ENCODE measurements at regions not wholly inside any gene's neighbourhood (a gene's known extent, or its start where the extent isn't known, plus 50 kb on each side); places are given as distances from the start of the nearest gene placed in this dataset.
A peak's percentile ranks its signal among the peaks of the same experiment; 100 is the strongest.

GRCh38 chr4:59920416-59920815 is 1279.7 kb upstream of the ADGRL3 start:
- Mint-ChIP-seq H3K36me3 (no peaks in the 10 kb centered on the region), H3K27ac (no peak overlapping the region), H3K27me3 (no peaks in the 10 kb centered on the region), H3K4me3 (no peak overlapping the region), H3K9me3 (no peaks in the 10 kb centered on the region), H3K4me1 (ENCODE audit: unreplicated experiment) (peaks cover 5% of the 10 kb centered on the region)
- TF ChIP-seq CTCF (conservative IDR thresholded peaks at IDR 0.05), result peak; percentile 20
- DNase-seq (ENCODE audit: extremely low spot score, unreplicated experiment), result no peak

- Mint-ChIP-seq H3K4me1 (ENCODE audit: unreplicated experiment) (peaks cover 2% of the 10 kb centered on the region), H3K27ac (no peak overlapping the region), H3K9me3 (no peaks in the 10 kb centered on the region), H3K36me3 (no peaks in the 10 kb centered on the region), H3K4me3 (no peak overlapping the region), H3K27me3 (no peaks in the 10 kb centered on the region)
- DNase-seq (ENCODE audit: extremely low spot score, unreplicated experiment), result no peak
- no peak for TF ChIP-seq CTCF (conservative IDR thresholded peaks at IDR 0.05)
Measured at GRCh38 chr4:59925290-59925689, 1274.8 kb upstream of the ADGRL3 start.

- TF ChIP-seq CTCF (conservative IDR thresholded peaks at IDR 0.05), result no peak
- Mint-ChIP-seq H3K4me3 (no peak overlapping the region), H3K27me3 (no peaks in the 10 kb centered on the region), H3K36me3 (no peaks in the 10 kb centered on the region), H3K27ac (no peak overlapping the region), H3K4me1 (ENCODE audit: unreplicated experiment) (no peaks in the 10 kb centered on the region), H3K9me3 (peaks cover 1% of the 10 kb centered on the region)
- DNase-seq (ENCODE audit: extremely low spot score, unreplicated experiment), result no peak
Measured at GRCh38 chr4:59936566-59936965, 1263.6 kb upstream of the ADGRL3 start.

- Mint-ChIP-seq H3K27me3 (no peaks in the 10 kb centered on the region), H3K9me3 (peaks cover 6% of the 10 kb centered on the region), H3K36me3 (no peaks in the 10 kb centered on the region), H3K27ac (no peak overlapping the region), H3K4me3 (no peak overlapping the region), H3K4me1 (ENCODE audit: unreplicated experiment) (no peaks in the 10 kb centered on the region)
- no peak for TF ChIP-seq CTCF (conservative IDR thresholded peaks at IDR 0.05)
- no peak for DNase-seq (ENCODE audit: extremely low spot score, unreplicated experiment)
Measured at GRCh38 chr4:59938166-59938565, 1262.0 kb upstream of the ADGRL3 start.

GRCh38 chr4:59945277-59945676 is 1254.8 kb upstream of the ADGRL3 start:
- no peaks in the 10 kb centered on the region for H3K27me3 Mint-ChIP-seq
- no peaks in the 10 kb centered on the region for H3K36me3 Mint-ChIP-seq
- no peaks in the 10 kb centered on the region for H3K4me1 Mint-ChIP-seq (ENCODE audit: unreplicated experiment)
- no peak overlapping the region for H3K4me3 Mint-ChIP-seq
- no peak for DNase-seq (ENCODE audit: extremely low spot score, unreplicated experiment)
- TF ChIP-seq CTCF (conservative IDR thresholded peaks at IDR 0.05), result no peak
- H3K27ac Mint-ChIP-seq, result no peak overlapping the region
- peaks cover 6% of the 10 kb centered on the region for H3K9me3 Mint-ChIP-seq

GRCh38 chr4:59945716-59946115 is 1254.4 kb upstream of the ADGRL3 start:
- H3K27me3 Mint-ChIP-seq, result no peaks in the 10 kb centered on the region
- peaks cover 6% of the 10 kb centered on the region for H3K9me3 Mint-ChIP-seq
- TF ChIP-seq CTCF (conservative IDR thresholded peaks at IDR 0.05), result no peak
- no peaks in the 10 kb centered on the region for H3K36me3 Mint-ChIP-seq
- H3K27ac Mint-ChIP-seq, result no peak overlapping the region
- no peak overlapping the region for H3K4me3 Mint-ChIP-seq
- no peak for DNase-seq (ENCODE audit: extremely low spot score, unreplicated experiment)
- no peaks in the 10 kb centered on the region for H3K4me1 Mint-ChIP-seq (ENCODE audit: unreplicated experiment)

Data from type B pancreatic cell (in vitro differentiated cells).